ENCODE measurements at regions not wholly inside any gene's neighbourhood (a gene's known extent, or its start where the extent isn't known, plus 50 kb on each side); places are given as distances from the start of the nearest gene placed in this dataset.
"Not testable (repeated sequence)": the region's sequence is repeated elsewhere in the genome, so short reads cannot be mapped to it uniquely, and the experiment has no call there.

- Mint-ChIP-seq H3K9me3 (ENCODE audit: unreplicated experiment) (no peaks in the 10 kb centered on the region), H3K27ac (ENCODE audit: unreplicated experiment) (no peak overlapping the region), H3K36me3 (ENCODE audit: insufficient read depth, unreplicated experiment) (no peaks in the 10 kb centered on the region), H3K27me3 (ENCODE audit: insufficient read depth, unreplicated experiment) (no peaks in the 10 kb centered on the region), H3K4me3 (ENCODE audit: unreplicated experiment) (no peak overlapping the region), H3K4me1 (ENCODE audit: low read depth, unreplicated experiment) (no peaks in the 10 kb centered on the region)
- no peak for DNase-seq
- intact Hi-C loops (cut with micrococcal nuclease; ENCODE audit: unreplicated experiment): no loop called here
- Histone ChIP-seq H3K9me3 (no peaks in the 10 kb centered on the region), H3K27me3 (replicated peaks; ENCODE audit: control insufficient read depth, insufficient read depth, low read length) (no peaks in the 10 kb centered on the region), H3K4me1 (no peaks in the 10 kb centered on the region), H3K36me3 (ENCODE audit: control insufficient read depth, insufficient read depth, low read length) (no peaks in the 10 kb centered on the region), H3K4me3 (ENCODE audit: low read depth, low read length) (no peak overlapping the region)
- TF ChIP-seq, protein P1, sequence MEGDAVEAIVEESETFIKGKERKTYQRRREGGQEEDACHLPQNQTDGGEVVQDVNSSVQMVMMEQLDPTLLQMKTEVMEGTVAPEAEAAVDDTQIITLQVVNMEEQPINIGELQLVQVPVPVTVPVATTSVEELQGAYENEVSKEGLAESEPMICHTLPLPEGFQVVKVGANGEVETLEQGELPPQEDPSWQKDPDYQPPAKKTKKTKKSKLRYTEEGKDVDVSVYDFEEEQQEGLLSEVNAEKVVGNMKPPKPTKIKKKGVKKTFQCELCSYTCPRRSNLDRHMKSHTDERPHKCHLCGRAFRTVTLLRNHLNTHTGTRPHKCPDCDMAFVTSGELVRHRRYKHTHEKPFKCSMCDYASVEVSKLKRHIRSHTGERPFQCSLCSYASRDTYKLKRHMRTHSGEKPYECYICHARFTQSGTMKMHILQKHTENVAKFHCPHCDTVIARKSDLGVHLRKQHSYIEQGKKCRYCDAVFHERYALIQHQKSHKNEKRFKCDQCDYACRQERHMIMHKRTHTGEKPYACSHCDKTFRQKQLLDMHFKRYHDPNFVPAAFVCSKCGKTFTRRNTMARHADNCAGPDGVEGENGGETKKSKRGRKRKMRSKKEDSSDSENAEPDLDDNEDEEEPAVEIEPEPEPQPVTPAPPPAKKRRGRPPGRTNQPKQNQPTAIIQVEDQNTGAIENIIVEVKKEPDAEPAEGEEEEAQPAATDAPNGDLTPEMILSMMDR (IDR thresholded peaks at IDR 0.05; ENCODE audit: insufficient read depth in 1 of 2, low read depth in 1 of 2, low read length in 1 of 2, severe bottlenecking in 1 of 2, unreplicated experiment in 1 of 2): no peak
- CTCF ChIA-PET: no interaction called here
- BruUV-seq (replicated peaks): no TSS peak
- POLR2A ChIA-PET: no interaction called here
Observed at GRCh38 chr2:142615876-142616275, 261.6 kb upstream of the KYNU start.

GRCh38 chr2:142613193-142613592 is 264.3 kb upstream of the KYNU start:
- POLR2A ChIA-PET; H3K4me3 ChIP-seq (ENCODE audit: low read depth, low read length); intact Hi-C loops (cut with micrococcal nuclease; ENCODE audit: unreplicated experiment); H3K9me3 Mint-ChIP-seq (ENCODE audit: unreplicated experiment); H3K27me3 Mint-ChIP-seq (ENCODE audit: insufficient read depth, unreplicated experiment); H3K4me1 Mint-ChIP-seq (ENCODE audit: low read depth, unreplicated experiment); H3K9me3 ChIP-seq; H3K27me3 ChIP-seq (replicated peaks; ENCODE audit: control insufficient read depth, insufficient read depth, low read length); H3K4me1 ChIP-seq; H3K4me3 Mint-ChIP-seq (ENCODE audit: unreplicated experiment); H3K27ac Mint-ChIP-seq (ENCODE audit: unreplicated experiment); H3K36me3 Mint-ChIP-seq (ENCODE audit: insufficient read depth, unreplicated experiment); DNase-seq; BruUV-seq (replicated peaks); CTCF ChIA-PET; H3K36me3 ChIP-seq (ENCODE audit: control insufficient read depth, insufficient read depth, low read length): not testable (repeated sequence)

GRCh38 chr2:142605421-142605820 is 272.0 kb upstream of the KYNU start:
- Mint-ChIP-seq H3K36me3 (ENCODE audit: insufficient read depth, unreplicated experiment) (no peaks in the 10 kb centered on the region), H3K27me3 (ENCODE audit: insufficient read depth, unreplicated experiment) (no peaks in the 10 kb centered on the region), H3K4me3 (ENCODE audit: unreplicated experiment) (no peak overlapping the region), H3K4me1 (ENCODE audit: low read depth, unreplicated experiment) (no peaks in the 10 kb centered on the region), H3K27ac (ENCODE audit: unreplicated experiment) (no peak overlapping the region), H3K9me3 (ENCODE audit: unreplicated experiment) (no peaks in the 10 kb centered on the region)
- no peaks in the 10 kb centered on the region for H3K36me3 ChIP-seq (ENCODE audit: control insufficient read depth, insufficient read depth, low read length)
- CTCF ChIA-PET: no interaction called here
- POLR2A ChIA-PET: no interaction called here
- no peaks in the 10 kb centered on the region for H3K27me3 ChIP-seq (replicated peaks; ENCODE audit: control insufficient read depth, insufficient read depth, low read length)
- TF ChIP-seq, protein P1 (IDR thresholded peaks at IDR 0.05; ENCODE audit: insufficient read depth in 1 of 2, low read depth in 1 of 2, low read length in 1 of 2, severe bottlenecking in 1 of 2, unreplicated experiment in 1 of 2): no peak
- no peaks in the 10 kb centered on the region for H3K9me3 ChIP-seq
- DNase-seq: no peak
- no peak overlapping the region for H3K4me3 ChIP-seq (ENCODE audit: low read depth, low read length)
- BruUV-seq (replicated peaks): no TSS peak
- intact Hi-C loops (cut with micrococcal nuclease; ENCODE audit: unreplicated experiment): no loop called here
- no peaks in the 10 kb centered on the region for H3K4me1 ChIP-seq

DNA sequence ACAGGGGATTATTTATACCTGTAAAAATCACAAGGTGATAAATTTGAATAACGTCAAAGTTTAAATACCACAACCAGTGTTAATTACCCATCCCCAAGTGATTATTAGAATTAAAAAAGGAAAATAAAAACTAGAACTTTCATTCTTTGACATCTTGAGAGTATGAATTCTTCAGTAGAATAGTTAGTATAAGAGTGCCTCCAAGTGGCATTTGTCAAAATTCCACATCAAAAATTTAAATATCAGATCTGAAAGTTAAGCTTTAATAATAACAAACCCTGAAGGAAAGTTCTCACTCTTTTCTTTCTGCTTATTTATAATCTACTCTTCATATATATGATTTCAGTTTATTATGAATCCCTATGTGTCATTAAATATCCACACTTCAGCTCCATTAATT is 273.7 kb upstream of the KYNU start:
- intact Hi-C loops (cut with micrococcal nuclease; ENCODE audit: unreplicated experiment): loop anchor here (5.0 kb wide), 1 partner anchor 436 kb away; no protein-coding TSS in a partner anchor
- TF ChIP-seq, protein P1 (IDR thresholded peaks at IDR 0.05; ENCODE audit: insufficient read depth in 1 of 2, low read depth in 1 of 2, low read length in 1 of 2, severe bottlenecking in 1 of 2, unreplicated experiment in 1 of 2): no peak
- H3K27me3 Mint-ChIP-seq (ENCODE audit: insufficient read depth, unreplicated experiment): no peaks in the 10 kb centered on the region
- H3K4me1 Mint-ChIP-seq (ENCODE audit: low read depth, unreplicated experiment): no peaks in the 10 kb centered on the region
- no peaks in the 10 kb centered on the region for H3K9me3 Mint-ChIP-seq (ENCODE audit: unreplicated experiment)
- ChIA-PET CTCF (interaction anchor here (0.7 kb wide), 1 partner anchor 148 kb away, joined by 3 read pairs; no protein-coding TSS in a partner anchor), POLR2A (no interaction called here)
- Histone ChIP-seq H3K36me3 (ENCODE audit: control insufficient read depth, insufficient read depth, low read length) (no peaks in the 10 kb centered on the region), H3K4me1 (no peaks in the 10 kb centered on the region), H3K9me3 (no peaks in the 10 kb centered on the region), H3K4me3 (ENCODE audit: low read depth, low read length) (no peak overlapping the region), H3K27me3 (replicated peaks; ENCODE audit: control insufficient read depth, insufficient read depth, low read length) (no peaks in the 10 kb centered on the region)
- DNase-seq: no peak
- H3K36me3 Mint-ChIP-seq (ENCODE audit: insufficient read depth, unreplicated experiment): no peaks in the 10 kb centered on the region
- no peak overlapping the region for H3K4me3 Mint-ChIP-seq (ENCODE audit: unreplicated experiment)
- no TSS peak for BruUV-seq (replicated peaks)
- no peak overlapping the region for H3K27ac Mint-ChIP-seq (ENCODE audit: unreplicated experiment)

All from Caco-2 (cell line).